ENCODE measurements at regions not wholly inside any gene's neighbourhood (a gene's known extent, or its start where the extent isn't known, plus 50 kb on each side); places are given as distances from the start of the nearest gene placed in this dataset.

DNA sequence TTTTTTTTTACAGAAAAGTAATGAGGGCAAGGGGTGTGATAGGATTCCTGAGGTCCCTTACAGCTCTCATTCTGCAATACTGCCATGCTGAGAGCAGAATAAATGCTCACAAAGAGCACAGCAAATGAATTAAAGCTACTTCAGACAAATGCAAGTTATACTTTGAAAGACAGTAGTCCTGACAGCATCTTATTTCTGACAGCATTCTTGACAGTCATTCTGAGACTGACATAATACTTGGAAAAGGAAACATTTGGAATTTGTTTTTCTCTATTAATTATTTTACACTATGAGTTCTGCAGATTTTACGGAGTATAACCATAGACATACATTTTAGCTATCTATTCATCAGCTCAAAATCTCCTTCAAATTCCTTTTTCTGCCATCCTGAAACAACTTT is 935.2 kb upstream of the FAM98A start:
- no peaks in the 10 kb centered on the region for H3K4me1 ChIP-seq
- TF ChIP-seq, protein P1, sequence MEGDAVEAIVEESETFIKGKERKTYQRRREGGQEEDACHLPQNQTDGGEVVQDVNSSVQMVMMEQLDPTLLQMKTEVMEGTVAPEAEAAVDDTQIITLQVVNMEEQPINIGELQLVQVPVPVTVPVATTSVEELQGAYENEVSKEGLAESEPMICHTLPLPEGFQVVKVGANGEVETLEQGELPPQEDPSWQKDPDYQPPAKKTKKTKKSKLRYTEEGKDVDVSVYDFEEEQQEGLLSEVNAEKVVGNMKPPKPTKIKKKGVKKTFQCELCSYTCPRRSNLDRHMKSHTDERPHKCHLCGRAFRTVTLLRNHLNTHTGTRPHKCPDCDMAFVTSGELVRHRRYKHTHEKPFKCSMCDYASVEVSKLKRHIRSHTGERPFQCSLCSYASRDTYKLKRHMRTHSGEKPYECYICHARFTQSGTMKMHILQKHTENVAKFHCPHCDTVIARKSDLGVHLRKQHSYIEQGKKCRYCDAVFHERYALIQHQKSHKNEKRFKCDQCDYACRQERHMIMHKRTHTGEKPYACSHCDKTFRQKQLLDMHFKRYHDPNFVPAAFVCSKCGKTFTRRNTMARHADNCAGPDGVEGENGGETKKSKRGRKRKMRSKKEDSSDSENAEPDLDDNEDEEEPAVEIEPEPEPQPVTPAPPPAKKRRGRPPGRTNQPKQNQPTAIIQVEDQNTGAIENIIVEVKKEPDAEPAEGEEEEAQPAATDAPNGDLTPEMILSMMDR (IDR thresholded peaks at IDR 0.05) = no peak
- TF ChIP-seq POLR2A (IDR thresholded peaks at IDR 0.05) = no peak
- no peaks in the 10 kb centered on the region for H3K36me3 ChIP-seq
- H3K9me3 ChIP-seq = no peaks in the 10 kb centered on the region
- H3K27ac ChIP-seq = no peak overlapping the region
- DNase-seq = no peak
- no peak overlapping the region for H3K4me3 ChIP-seq
- no peaks in the 10 kb centered on the region for H3K27me3 ChIP-seq

DNA sequence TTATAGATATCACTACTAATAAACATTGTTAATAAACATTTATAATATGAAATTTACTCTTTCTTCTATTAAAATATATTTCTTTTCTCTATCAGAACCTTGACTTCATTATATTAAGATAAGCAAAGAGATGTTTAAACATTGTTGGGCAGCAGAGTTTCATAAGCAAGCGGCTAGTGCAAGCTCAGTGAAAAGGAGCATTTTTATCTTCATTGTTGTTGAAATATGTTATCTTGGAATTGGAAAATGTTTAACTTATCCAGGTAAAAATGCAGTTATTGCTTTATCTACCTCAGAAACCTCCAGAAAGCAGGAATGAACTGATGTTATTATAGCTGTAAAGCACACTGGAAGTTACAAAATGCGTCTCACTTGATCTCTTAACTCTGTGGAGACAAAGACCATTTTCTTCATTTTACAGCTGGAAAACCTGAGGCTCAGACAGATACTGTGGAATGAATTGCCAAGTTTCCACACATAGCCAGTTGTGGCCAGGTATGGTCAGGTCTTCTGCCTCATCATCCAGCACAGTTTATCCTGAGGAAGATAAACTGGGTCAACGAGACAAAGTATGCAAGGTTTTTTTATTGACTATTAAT is 934.6 kb upstream of the FAM98A start:
- Histone ChIP-seq H3K36me3 (no peaks in the 10 kb centered on the region), H3K9me3 (no peaks in the 10 kb centered on the region), H3K4me3 (no peak overlapping the region), H3K27me3 (no peaks in the 10 kb centered on the region), H3K4me1 (no peaks in the 10 kb centered on the region), H3K27ac (no peak overlapping the region)
- no peak for TF ChIP-seq POLR2A (IDR thresholded peaks at IDR 0.05)
- TF ChIP-seq, protein P1 (IDR thresholded peaks at IDR 0.05) = no peak
- DNase-seq = no peak

DNA sequence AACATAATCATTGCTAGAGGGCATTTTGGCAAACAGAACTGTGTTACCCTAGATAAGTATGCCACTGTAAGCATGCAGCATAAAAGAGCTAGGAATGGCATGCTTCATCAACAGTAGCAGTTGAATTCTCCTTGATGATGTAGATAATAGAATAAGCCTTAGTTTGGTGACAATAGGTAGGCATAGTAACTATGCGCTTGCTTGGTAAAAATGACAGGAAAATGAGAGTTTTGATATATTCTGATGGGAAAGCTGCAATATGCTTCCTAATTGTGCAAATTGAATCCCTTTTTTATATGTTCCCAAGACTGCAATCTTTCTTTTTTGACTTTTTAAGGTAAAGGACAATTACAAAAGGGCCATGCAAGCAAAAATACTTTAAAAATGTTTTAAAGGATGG is 930.9 kb upstream of the FAM98A start:
- TF ChIP-seq POLR2A (IDR thresholded peaks at IDR 0.05) = no peak
- TF ChIP-seq, protein P1 (IDR thresholded peaks at IDR 0.05) = no peak
- Histone ChIP-seq H3K4me1 (no peaks in the 10 kb centered on the region), H3K4me3 (no peak overlapping the region), H3K36me3 (no peaks in the 10 kb centered on the region), H3K27ac (no peak overlapping the region), H3K9me3 (no peaks in the 10 kb centered on the region), H3K27me3 (no peaks in the 10 kb centered on the region)
- no peak for DNase-seq

GRCh38 chr2:34523958-34524514 is 924.9 kb upstream of the FAM98A start:
- Histone ChIP-seq H3K27me3 (no peaks in the 10 kb centered on the region), H3K9me3 (peaks cover 0 to 7% (median 0%) of the 10 kb centered on the region in 4 donors), H3K4me3 (no peak overlapping the region), H3K4me1 (no peaks in the 10 kb centered on the region), H3K27ac (no peak overlapping the region), H3K36me3 (no peaks in the 10 kb centered on the region)
- TF ChIP-seq POLR2A (IDR thresholded peaks at IDR 0.05) = no peak
- TF ChIP-seq, protein P1 (IDR thresholded peaks at IDR 0.05) = no peak
- DNase-seq = no peak

DNA sequence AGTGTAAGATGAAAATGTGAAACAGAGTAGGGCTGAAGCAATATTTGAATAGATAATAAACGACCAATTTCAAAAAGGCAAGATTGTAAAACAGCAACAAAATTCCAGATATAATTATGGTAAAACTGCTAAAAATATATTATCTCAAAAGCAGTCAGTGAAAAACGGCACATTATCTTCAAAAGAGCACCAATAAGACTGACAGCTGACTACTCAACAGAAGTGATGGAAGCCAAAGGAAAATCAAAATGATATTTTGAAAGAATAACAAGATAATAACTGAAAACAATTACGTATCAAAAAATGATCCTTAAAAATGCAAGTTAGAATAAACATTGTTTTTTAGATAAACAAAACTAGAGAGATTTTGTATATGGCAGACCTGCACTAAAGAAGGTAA is 920.6 kb upstream of the FAM98A start:
- TF ChIP-seq POLR2A (IDR thresholded peaks at IDR 0.05) = no peak
- TF ChIP-seq, protein P1 (IDR thresholded peaks at IDR 0.05) = no peak
- Histone ChIP-seq H3K4me3 (no peak overlapping the region), H3K4me1 (no peaks in the 10 kb centered on the region), H3K36me3 (no peaks in the 10 kb centered on the region), H3K27ac (no peak overlapping the region), H3K9me3 (peaks cover 0 to 9% (median 0%) of the 10 kb centered on the region in 4 donors), H3K27me3 (no peaks in the 10 kb centered on the region)
- no peak for DNase-seq
